ENCODE measurements at regions not wholly inside any gene's neighbourhood (a gene's known extent, or its start where the extent isn't known, plus 50 kb on each side); places are given as distances from the start of the nearest gene placed in this dataset.

DNA sequence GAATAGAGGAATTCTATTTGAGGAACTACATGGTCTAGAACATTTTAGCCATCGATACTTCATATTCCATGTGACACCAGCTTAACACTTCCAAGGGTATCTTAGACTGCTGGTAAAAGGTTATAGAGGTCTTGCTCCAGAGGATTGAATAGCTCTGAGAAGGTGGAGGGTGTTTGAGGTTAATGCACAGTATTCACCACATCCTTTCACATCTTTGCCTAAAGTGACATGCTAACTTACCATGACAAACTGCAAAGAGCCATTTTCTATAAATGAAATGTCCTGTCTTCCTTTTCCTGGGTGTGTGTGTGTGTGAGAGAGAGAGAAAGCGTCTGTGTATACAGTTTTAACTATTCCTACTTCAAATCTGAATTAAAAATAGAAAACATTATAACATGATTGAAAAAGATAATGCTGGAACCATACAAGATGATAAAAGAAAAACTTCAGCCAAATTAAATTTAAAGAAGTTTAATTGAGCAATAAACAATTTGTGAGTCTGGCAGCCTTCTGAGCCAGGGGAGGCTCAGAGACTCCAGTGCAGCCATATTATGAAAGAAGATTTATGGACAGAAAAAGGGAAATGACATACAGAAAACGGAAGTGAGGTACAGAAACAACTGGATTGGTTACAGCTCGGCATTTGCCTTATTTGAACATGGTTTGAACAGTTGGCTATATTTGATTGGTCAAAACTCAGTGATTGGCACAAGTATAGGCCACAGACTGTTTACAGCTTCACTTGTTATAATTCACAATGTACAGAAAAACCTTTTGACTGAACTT lies 320.9 kb upstream of the CCDC179 start:
- DNase-seq = no peak
- WGBS, 5 donors = 73 to 89% (median 82%) methylated on average over 4 of the region's 4 CpGs
- no peaks in the 10 kb centered on the region for H3K27me3 ChIP-seq
- H3K4me3 ChIP-seq = no peak overlapping the region
- H3K36me3 ChIP-seq = no peaks in the 10 kb centered on the region
- TF ChIP-seq EP300 (IDR thresholded peaks at IDR 0.05) (no peak), POLR2AphosphoS5 (IDR thresholded peaks at IDR 0.05) (no peak), POLR2A (IDR thresholded peaks at IDR 0.05) (no peak), CTCF (IDR thresholded peaks at IDR 0.05) (no peak)
- intact Hi-C loops (cut with DNase I; ENCODE audit: low total_unique reads) = no loop called here
- no peak overlapping the region for H3K27ac ChIP-seq
- no peaks in the 10 kb centered on the region for H3K9me3 ChIP-seq
- H3K4me1 ChIP-seq = no peaks in the 10 kb centered on the region

DNA sequence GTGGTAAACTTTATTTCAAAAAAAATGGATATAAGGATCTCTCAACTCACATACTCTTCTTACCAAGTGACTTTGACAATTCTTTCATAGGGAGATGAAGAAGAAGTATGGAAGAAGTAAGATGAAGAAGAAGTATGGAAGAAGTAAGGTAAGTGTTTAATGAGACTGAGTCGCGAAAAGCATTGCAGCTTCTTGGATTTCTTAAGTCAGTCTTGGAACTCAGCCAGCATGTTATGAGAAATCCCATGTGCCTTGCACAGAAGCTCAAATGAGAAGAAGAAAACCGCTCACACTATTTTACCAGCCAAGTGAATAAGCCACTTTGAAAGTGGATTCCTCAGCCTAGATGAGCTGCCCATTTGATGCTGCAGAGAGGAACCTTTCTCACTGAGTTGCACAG lies 332.0 kb upstream of the CCDC179 start:
- intact Hi-C loops (cut with DNase I; ENCODE audit: low total_unique reads) = no loop called here
- no peak for TF ChIP-seq POLR2AphosphoS5 (IDR thresholded peaks at IDR 0.05)
- no peak for TF ChIP-seq POLR2A (IDR thresholded peaks at IDR 0.05)
- no peak for TF ChIP-seq EP300 (IDR thresholded peaks at IDR 0.05)
- no peak for TF ChIP-seq CTCF (IDR thresholded peaks at IDR 0.05)
- WGBS, 5 donors = 65 to 89% (median 80%) methylated on average over 3 of the region's 3 CpGs

GRCh38 chr11:23201936-23202522 lies 341.8 kb upstream of the CCDC179 start:
- intact Hi-C loops (cut with DNase I; ENCODE audit: low total_unique reads) = no loop called here
- Histone ChIP-seq H3K27me3 (no peaks in the 10 kb centered on the region), H3K36me3 (no peaks in the 10 kb centered on the region), H3K27ac (no peak overlapping the region), H3K4me1 (no peaks in the 10 kb centered on the region), H3K4me3 (no peak overlapping the region), H3K9me3 (peaks cover 0 to 26% (median 13%) of the 10 kb centered on the region in 4 donors)
- no peak for TF ChIP-seq CTCF (IDR thresholded peaks at IDR 0.05)
- TF ChIP-seq POLR2AphosphoS5 (IDR thresholded peaks at IDR 0.05) = no peak
- TF ChIP-seq POLR2A (IDR thresholded peaks at IDR 0.05) = no peak
- TF ChIP-seq EP300 (IDR thresholded peaks at IDR 0.05) = no peak
- WGBS, 5 donors = 74 to 79% (median 76%) methylated on average over 3 of the region's 3 CpGs; no CpG with 5 or more reads in 1 of the 5 donors
- DNase-seq = no peak

More for the DNA sequence above, 332.0 kb upstream of the CCDC179 start:
- peak in 1 of 2 donors; percentile 53 for DNase-seq
- Histone ChIP-seq H3K27ac (no peak overlapping the region), H3K4me3 (no peak overlapping the region), H3K4me1 (no peaks in the 10 kb centered on the region), H3K27me3 (no peaks in the 10 kb centered on the region), H3K9me3 (no peaks in the 10 kb centered on the region), H3K36me3 (no peaks in the 10 kb centered on the region)

DNA sequence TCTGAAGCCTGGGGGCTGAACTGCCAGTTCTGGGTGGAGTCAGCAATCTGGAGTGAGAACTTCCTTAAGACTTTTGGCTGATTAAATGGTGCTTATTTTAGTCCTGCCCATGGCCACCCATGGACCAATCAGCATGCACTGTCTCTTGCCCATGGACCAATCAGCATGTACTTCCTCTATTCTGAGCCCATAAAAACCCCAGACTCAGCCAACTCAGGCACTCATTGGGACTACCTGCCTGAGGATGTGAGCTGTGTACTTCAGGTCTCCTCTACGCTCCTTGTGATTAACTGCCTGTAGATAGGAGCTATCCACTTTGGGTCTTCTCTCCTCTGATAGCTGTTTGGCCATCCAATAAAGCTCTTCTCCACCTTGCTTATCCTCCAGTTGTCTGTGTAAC lies 342.3 kb upstream of the CCDC179 start:
- H3K27me3 ChIP-seq = no peaks in the 10 kb centered on the region
- H3K4me1 ChIP-seq = no peaks in the 10 kb centered on the region
- no peak for DNase-seq
- H3K9me3 ChIP-seq = peaks cover 0 to 26% (median 13%) of the 10 kb centered on the region in 4 donors
- H3K36me3 ChIP-seq = no peaks in the 10 kb centered on the region
- intact Hi-C loops (cut with DNase I; ENCODE audit: low total_unique reads) = no loop called here
- WGBS, 5 donors = 93 to 100% (median 100%) methylated on average over 1 of the region's 1 CpG
- H3K4me3 ChIP-seq = no peak overlapping the region
- H3K27ac ChIP-seq = no peak overlapping the region
- TF ChIP-seq EP300 (IDR thresholded peaks at IDR 0.05) (no peak), POLR2AphosphoS5 (IDR thresholded peaks at IDR 0.05) (no peak), CTCF (IDR thresholded peaks at IDR 0.05) (no peak), POLR2A (IDR thresholded peaks at IDR 0.05) (no peak)

Data from stomach (tissue), 8 donors.